ENCODE measurements at regions not wholly inside any gene's neighbourhood (a gene's known extent, or its start where the extent isn't known, plus 50 kb on each side); places are given as distances from the start of the nearest gene placed in this dataset.

DNA sequence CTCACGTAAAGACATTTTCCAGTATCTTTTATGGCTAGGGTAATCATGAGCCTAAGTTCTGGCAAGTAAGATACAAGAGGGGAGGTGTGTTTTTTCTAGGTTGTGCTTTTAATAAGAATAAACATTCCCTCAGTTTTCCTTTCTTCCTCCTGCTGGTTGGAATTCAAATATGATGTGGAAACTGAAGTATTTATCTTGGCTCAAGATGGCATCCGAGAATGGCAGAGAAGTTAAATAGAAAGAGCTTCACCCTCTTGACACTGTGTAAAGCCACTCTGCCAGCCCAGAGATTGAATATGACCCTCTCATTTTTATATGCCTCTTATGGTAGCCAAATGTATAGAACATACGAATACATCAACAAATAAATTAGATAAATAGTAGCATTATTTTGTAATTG lies 438.4 kb downstream of the ISL1 start:
- no peaks in the 10 kb centered on the region for H3K9me3 ChIP-seq
- H3K27ac ChIP-seq = no peak overlapping the region
- H3K4me3 ChIP-seq = no peak overlapping the region
- TF ChIP-seq, protein P1, sequence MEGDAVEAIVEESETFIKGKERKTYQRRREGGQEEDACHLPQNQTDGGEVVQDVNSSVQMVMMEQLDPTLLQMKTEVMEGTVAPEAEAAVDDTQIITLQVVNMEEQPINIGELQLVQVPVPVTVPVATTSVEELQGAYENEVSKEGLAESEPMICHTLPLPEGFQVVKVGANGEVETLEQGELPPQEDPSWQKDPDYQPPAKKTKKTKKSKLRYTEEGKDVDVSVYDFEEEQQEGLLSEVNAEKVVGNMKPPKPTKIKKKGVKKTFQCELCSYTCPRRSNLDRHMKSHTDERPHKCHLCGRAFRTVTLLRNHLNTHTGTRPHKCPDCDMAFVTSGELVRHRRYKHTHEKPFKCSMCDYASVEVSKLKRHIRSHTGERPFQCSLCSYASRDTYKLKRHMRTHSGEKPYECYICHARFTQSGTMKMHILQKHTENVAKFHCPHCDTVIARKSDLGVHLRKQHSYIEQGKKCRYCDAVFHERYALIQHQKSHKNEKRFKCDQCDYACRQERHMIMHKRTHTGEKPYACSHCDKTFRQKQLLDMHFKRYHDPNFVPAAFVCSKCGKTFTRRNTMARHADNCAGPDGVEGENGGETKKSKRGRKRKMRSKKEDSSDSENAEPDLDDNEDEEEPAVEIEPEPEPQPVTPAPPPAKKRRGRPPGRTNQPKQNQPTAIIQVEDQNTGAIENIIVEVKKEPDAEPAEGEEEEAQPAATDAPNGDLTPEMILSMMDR (IDR thresholded peaks at IDR 0.05) = no peak
- H3K36me3 ChIP-seq = no peaks in the 10 kb centered on the region
- H3K27me3 ChIP-seq = no peaks in the 10 kb centered on the region
- H3K4me1 ChIP-seq = no peaks in the 10 kb centered on the region
- DNase-seq (ENCODE audit: low spot score) = no peak

GRCh38 chr5:51829230-51829629 lies 446.0 kb downstream of the ISL1 start:
- Histone ChIP-seq H3K27ac (no peak overlapping the region), H3K4me1 (no peaks in the 10 kb centered on the region), H3K4me3 (no peak overlapping the region), H3K9me3 (no peaks in the 10 kb centered on the region), H3K36me3 (no peaks in the 10 kb centered on the region), H3K27me3 (no peaks in the 10 kb centered on the region)
- DNase-seq (ENCODE audit: low spot score) = no peak
- TF ChIP-seq, protein P1 (IDR thresholded peaks at IDR 0.05) = no peak

- TF ChIP-seq, protein P1 (IDR thresholded peaks at IDR 0.05) = no peak
- no peak overlapping the region for H3K27ac ChIP-seq
- H3K9me3 ChIP-seq = no peaks in the 10 kb centered on the region
- H3K36me3 ChIP-seq = no peaks in the 10 kb centered on the region
- DNase-seq (ENCODE audit: low spot score) = no peak
- no peaks in the 10 kb centered on the region for H3K27me3 ChIP-seq
- no peaks in the 10 kb centered on the region for H3K4me1 ChIP-seq
- H3K4me3 ChIP-seq = no peak overlapping the region
These were observed 446.4 kb downstream of the ISL1 start for GRCh38 chr5:51829691-51830090.

- H3K27ac ChIP-seq = no peak overlapping the region
- TF ChIP-seq, protein P1 (IDR thresholded peaks at IDR 0.05) = no peak
- no peaks in the 10 kb centered on the region for H3K9me3 ChIP-seq
- H3K27me3 ChIP-seq = no peaks in the 10 kb centered on the region
- no peak overlapping the region for H3K4me3 ChIP-seq
- H3K36me3 ChIP-seq = no peaks in the 10 kb centered on the region
- H3K4me1 ChIP-seq = no peaks in the 10 kb centered on the region
- DNase-seq (ENCODE audit: low spot score) = no peak
These were observed 449.8 kb downstream of the ISL1 start for GRCh38 chr5:51832934-51833470.

GRCh38 chr5:51838459-51838858 lies 455.2 kb downstream of the ISL1 start:
- Histone ChIP-seq H3K27ac (no peak overlapping the region), H3K27me3 (no peaks in the 10 kb centered on the region), H3K9me3 (no peaks in the 10 kb centered on the region), H3K36me3 (no peaks in the 10 kb centered on the region), H3K4me3 (no peak overlapping the region), H3K4me1 (no peaks in the 10 kb centered on the region)
- no peak for DNase-seq (ENCODE audit: low spot score)
- TF ChIP-seq, protein P1 (IDR thresholded peaks at IDR 0.05) = no peak

GRCh38 chr5:51843893-51844292 lies 460.6 kb downstream of the ISL1 start:
- no peaks in the 10 kb centered on the region for H3K27me3 ChIP-seq
- H3K4me1 ChIP-seq = no peaks in the 10 kb centered on the region
- H3K27ac ChIP-seq = no peak overlapping the region
- H3K9me3 ChIP-seq = no peaks in the 10 kb centered on the region
- TF ChIP-seq, protein P1 (IDR thresholded peaks at IDR 0.05) = no peak
- no peak overlapping the region for H3K4me3 ChIP-seq
- H3K36me3 ChIP-seq = no peaks in the 10 kb centered on the region
- DNase-seq (ENCODE audit: low spot score) = no peak
